Esophagus muscularis mucosa (tissue), 4 donors: ENCODE measurements at regions not wholly inside any gene's neighbourhood (a gene's known extent, or its start where the extent isn't known, plus 50 kb on each side); places are given as distances from the start of the nearest gene placed in this dataset.

ENCODE experiments used
- EP300 ChIP-seq: sonication (generic); formaldehyde crosslinking; IDR thresholded peaks from one replicate; pipeline ENCODE4 v1.6.1; 2017; ENCODE audit warnings: antibody characterized with exemption
- POLR2A ChIP-seq: fragments of 450-650 bp; IDR thresholded peaks from one replicate; pipeline ENCODE4 v1.6.1; 2017; ENCODE audit warnings: antibody characterized with exemption, moderate library complexity, mild to moderate bottlenecking, low read depth
- POLR2AphosphoS5 ChIP-seq, 2 donors: sonication (generic); formaldehyde crosslinking; IDR thresholded peaks; one replicate each; pipeline ENCODE4 v1.6.1; 2017; ENCODE audit warnings: antibody characterized with exemption in 2 of 2
- TF ChIP-seq, protein P1 (sequence below), 3 experiments: fragments of 200-600 bp in 2 of 3; fragments of 450-650 bp in 1 of 3; sonication (generic) in 2 of 3; IDR thresholded peaks; one replicate each; pipeline ENCODE4 v1.5.1; 2017 to 2019; ENCODE audit warnings: antibody characterized with exemption in 3 of 3, mild to moderate bottlenecking in 2 of 3, moderate library complexity in 1 of 3

DNA sequence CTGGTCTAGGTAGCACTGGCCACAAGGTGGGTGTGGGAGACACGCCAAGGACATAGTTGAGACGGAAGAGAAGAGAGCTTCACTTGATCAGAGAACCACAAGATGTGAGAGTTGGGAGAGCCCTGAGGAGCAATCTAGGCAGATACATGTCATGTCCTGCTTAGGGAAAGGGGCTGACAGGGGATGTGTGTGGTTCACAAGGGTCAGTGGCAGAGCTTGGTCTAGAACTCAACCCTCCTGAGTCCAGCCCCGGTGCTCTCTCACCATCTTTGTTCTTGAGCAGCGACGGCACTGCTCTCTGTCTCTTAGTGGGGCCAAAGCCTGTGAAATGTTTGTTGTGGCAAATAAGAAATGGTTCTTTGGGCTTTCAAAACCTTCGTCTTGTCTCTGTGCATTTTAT is 243.5 kb upstream of the ROPN1 start:
- TF ChIP-seq EP300 (no peak), POLR2A (no peak), POLR2AphosphoS5 (IDR thresholded peaks at IDR 0.05) (no peak)
- TF ChIP-seq, protein P1, sequence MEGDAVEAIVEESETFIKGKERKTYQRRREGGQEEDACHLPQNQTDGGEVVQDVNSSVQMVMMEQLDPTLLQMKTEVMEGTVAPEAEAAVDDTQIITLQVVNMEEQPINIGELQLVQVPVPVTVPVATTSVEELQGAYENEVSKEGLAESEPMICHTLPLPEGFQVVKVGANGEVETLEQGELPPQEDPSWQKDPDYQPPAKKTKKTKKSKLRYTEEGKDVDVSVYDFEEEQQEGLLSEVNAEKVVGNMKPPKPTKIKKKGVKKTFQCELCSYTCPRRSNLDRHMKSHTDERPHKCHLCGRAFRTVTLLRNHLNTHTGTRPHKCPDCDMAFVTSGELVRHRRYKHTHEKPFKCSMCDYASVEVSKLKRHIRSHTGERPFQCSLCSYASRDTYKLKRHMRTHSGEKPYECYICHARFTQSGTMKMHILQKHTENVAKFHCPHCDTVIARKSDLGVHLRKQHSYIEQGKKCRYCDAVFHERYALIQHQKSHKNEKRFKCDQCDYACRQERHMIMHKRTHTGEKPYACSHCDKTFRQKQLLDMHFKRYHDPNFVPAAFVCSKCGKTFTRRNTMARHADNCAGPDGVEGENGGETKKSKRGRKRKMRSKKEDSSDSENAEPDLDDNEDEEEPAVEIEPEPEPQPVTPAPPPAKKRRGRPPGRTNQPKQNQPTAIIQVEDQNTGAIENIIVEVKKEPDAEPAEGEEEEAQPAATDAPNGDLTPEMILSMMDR (IDR thresholded peaks at IDR 0.05) = no peak
